Liver (tissue), 3 donors: ENCODE measurements at regions not wholly inside any gene's neighbourhood (a gene's known extent, or its start where the extent isn't known, plus 50 kb on each side); places are given as distances from the start of the nearest gene placed in this dataset.

ENCODE experiments used
- ATF3 ChIP-seq: IDR thresholded peaks from 2 replicates; pipeline ENCODE4 v1.6.1; 2016; ENCODE audit warnings: antibody characterized with exemption
- CTCF ChIP-seq: fragments of 150-350 bp; IDR thresholded peaks from 2 replicates; pipeline ENCODE4 v1.5.1; 2017; ENCODE audit warnings: improper control_type of control experiment, low read depth, low read length; ENCODE audit not compliant: missing input control
- EGR1 ChIP-seq, 2 donors: IDR thresholded peaks; 2 replicates each; pipeline ENCODE4 v1.6.1; 2016 to 2018; ENCODE audit warnings: antibody characterized with exemption in 2 of 2, low read depth in 2 of 2
- FOXA2 ChIP-seq: IDR thresholded peaks from 2 replicates; pipeline ENCODE4 v1.6.1; 2016; ENCODE audit warnings: antibody characterized with exemption
- HNF4A ChIP-seq, 2 donors: conservative IDR thresholded peaks; 2 replicates each; pipeline ENCODE4 v1.6.1; 2016; ENCODE audit warnings: antibody characterized with exemption in 2 of 2, mild to moderate bottlenecking in 2 of 2
- HNF4G ChIP-seq: IDR thresholded peaks from 2 replicates; pipeline ENCODE4 v1.6.1; 2016; ENCODE audit warnings: antibody characterized with exemption
- JUND ChIP-seq, 2 donors: IDR thresholded peaks; 2 replicates each; pipeline ENCODE4 v1.6.1; 2016; ENCODE audit warnings: antibody characterized with exemption in 2 of 2
- RAD21 ChIP-seq, 2 donors: IDR thresholded peaks; 2 replicates each; pipeline ENCODE4 v1.6.1; 2016; ENCODE audit warnings: antibody characterized with exemption in 2 of 2, mild to moderate bottlenecking in 2 of 2
- SP1 ChIP-seq: IDR thresholded peaks from 2 replicates; pipeline ENCODE4 v1.6.1; 2018; ENCODE audit warnings: antibody characterized with exemption, mild to moderate bottlenecking
- TAF1 ChIP-seq: conservative IDR thresholded peaks from 2 replicates; pipeline ENCODE4 v1.6.1; 2016; ENCODE audit warnings: antibody characterized with exemption, mild to moderate bottlenecking
- YY1 ChIP-seq: IDR thresholded peaks from 2 replicates; pipeline ENCODE4 v1.6.1; 2016; ENCODE audit warnings: antibody characterized with exemption, mild to moderate bottlenecking
- ZBTB33 ChIP-seq: IDR thresholded peaks from 2 replicates; pipeline ENCODE4 v1.6.1; 2016; ENCODE audit warnings: antibody characterized with exemption
- TF ChIP-seq, protein P1 (sequence below): IDR thresholded peaks from 2 replicates; pipeline ENCODE4 v1.6.1; 2016; ENCODE audit warnings: antibody characterized with exemption
- TF ChIP-seq, protein P2 (sequence below): IDR thresholded peaks from 2 replicates; pipeline ENCODE4 v1.6.1; 2016; ENCODE audit warnings: antibody characterized with exemption, mild to moderate bottlenecking
- donor health status: healthy.
- donor health status: healthy.

- no peak for TF ChIP-seq CTCF
- TF ChIP-seq, protein P1, sequence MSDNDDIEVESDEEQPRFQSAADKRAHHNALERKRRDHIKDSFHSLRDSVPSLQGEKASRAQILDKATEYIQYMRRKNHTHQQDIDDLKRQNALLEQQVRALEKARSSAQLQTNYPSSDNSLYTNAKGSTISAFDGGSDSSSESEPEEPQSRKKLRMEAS, result no peak
- TF ChIP-seq, protein P2, sequence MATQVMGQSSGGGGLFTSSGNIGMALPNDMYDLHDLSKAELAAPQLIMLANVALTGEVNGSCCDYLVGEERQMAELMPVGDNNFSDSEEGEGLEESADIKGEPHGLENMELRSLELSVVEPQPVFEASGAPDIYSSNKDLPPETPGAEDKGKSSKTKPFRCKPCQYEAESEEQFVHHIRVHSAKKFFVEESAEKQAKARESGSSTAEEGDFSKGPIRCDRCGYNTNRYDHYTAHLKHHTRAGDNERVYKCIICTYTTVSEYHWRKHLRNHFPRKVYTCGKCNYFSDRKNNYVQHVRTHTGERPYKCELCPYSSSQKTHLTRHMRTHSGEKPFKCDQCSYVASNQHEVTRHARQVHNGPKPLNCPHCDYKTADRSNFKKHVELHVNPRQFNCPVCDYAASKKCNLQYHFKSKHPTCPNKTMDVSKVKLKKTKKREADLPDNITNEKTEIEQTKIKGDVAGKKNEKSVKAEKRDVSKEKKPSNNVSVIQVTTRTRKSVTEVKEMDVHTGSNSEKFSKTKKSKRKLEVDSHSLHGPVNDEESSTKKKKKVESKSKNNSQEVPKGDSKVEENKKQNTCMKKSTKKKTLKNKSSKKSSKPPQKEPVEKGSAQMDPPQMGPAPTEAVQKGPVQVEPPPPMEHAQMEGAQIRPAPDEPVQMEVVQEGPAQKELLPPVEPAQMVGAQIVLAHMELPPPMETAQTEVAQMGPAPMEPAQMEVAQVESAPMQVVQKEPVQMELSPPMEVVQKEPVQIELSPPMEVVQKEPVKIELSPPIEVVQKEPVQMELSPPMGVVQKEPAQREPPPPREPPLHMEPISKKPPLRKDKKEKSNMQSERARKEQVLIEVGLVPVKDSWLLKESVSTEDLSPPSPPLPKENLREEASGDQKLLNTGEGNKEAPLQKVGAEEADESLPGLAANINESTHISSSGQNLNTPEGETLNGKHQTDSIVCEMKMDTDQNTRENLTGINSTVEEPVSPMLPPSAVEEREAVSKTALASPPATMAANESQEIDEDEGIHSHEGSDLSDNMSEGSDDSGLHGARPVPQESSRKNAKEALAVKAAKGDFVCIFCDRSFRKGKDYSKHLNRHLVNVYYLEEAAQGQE, result no peak
- TF ChIP-seq HNF4A (conservative IDR thresholded peaks at IDR 0.05), result no peak
- no peak for TF ChIP-seq ZBTB33
- TF ChIP-seq ATF3, result no peak
- TF ChIP-seq JUND (IDR thresholded peaks at IDR 0.05), result no peak
- TF ChIP-seq SP1, result no peak
- no peak for TF ChIP-seq TAF1
- no peak for TF ChIP-seq RAD21 (IDR thresholded peaks at IDR 0.05)
- TF ChIP-seq EGR1 (IDR thresholded peaks at IDR 0.05; ENCODE audit: low read depth in 2 of 2), result no peak
- TF ChIP-seq HNF4G, result no peak
- no peak for TF ChIP-seq YY1
- no peak for TF ChIP-seq FOXA2
Measured at GRCh38 chrX:106391284-106391911, 220.4 kb upstream of the RADX start.
